T-helper 1 cell (primary cell): ENCODE measurements at regions not wholly inside any gene's neighbourhood (a gene's known extent, or its start where the extent isn't known, plus 50 kb on each side); places are given as distances from the start of the nearest gene placed in this dataset.

Source experiments
- DNase-seq, 5 donors: peaks; one replicate each; pipeline ENCODE4 v3.0.0-alpha.2; 2012 to 2020

GRCh38 chr18:40866013-40866645 is 1088.9 kb upstream of the PIK3C3 start:
- no peak for DNase-seq

- DNase-seq: no peak
These were observed 1090.2 kb upstream of the PIK3C3 start for GRCh38 chr18:40864846-40865245.

GRCh38 chr18:40863801-40864200 is 1091.2 kb upstream of the PIK3C3 start:
- no peak for DNase-seq

GRCh38 chr18:40860189-40860588 is 1094.8 kb upstream of the PIK3C3 start:
- DNase-seq: no peak

- DNase-seq: no peak
These were observed 1099.4 kb upstream of the PIK3C3 start for GRCh38 chr18:40855661-40856060.

GRCh38 chr18:40852406-40852805 is 1102.6 kb upstream of the PIK3C3 start:
- no peak for DNase-seq

- DNase-seq: no peak
These were observed 1104.0 kb upstream of the PIK3C3 start for GRCh38 chr18:40851014-40851429.

GRCh38 chr18:40849886-40850285 is 1105.1 kb upstream of the PIK3C3 start:
- no peak for DNase-seq

GRCh38 chr18:40841467-40841866 is 1113.6 kb upstream of the PIK3C3 start:
- no peak for DNase-seq

GRCh38 chr18:40841063-40841462 is 1114.0 kb upstream of the PIK3C3 start:
- DNase-seq: no peak

GRCh38 chr18:40832362-40832761 is 1122.7 kb upstream of the PIK3C3 start:
- DNase-seq: no peak

- no peak for DNase-seq
These were observed 1130.7 kb upstream of the PIK3C3 start for GRCh38 chr18:40824291-40824690.

GRCh38 chr18:40821596-40822243 is 1133.3 kb upstream of the PIK3C3 start:
- no peak for DNase-seq

- no peak for DNase-seq
These were observed 1142.0 kb upstream of the PIK3C3 start for GRCh38 chr18:40812981-40813515.

GRCh38 chr18:40810372-40810771 is 1144.7 kb upstream of the PIK3C3 start:
- no peak for DNase-seq

GRCh38 chr18:40789286-40789685 is 1165.7 kb upstream of the PIK3C3 start:
- DNase-seq: no peak

GRCh38 chr18:40782453-40783130 is 1172.4 kb upstream of the PIK3C3 start:
- no peak for DNase-seq

- no peak for DNase-seq
These were observed 1185.2 kb upstream of the PIK3C3 start for GRCh38 chr18:40769786-40770185.

GRCh38 chr18:40760251-40760650 is 1194.8 kb upstream of the PIK3C3 start:
- no peak for DNase-seq

GRCh38 chr18:40754477-40754876 is 1200.6 kb upstream of the PIK3C3 start:
- no peak for DNase-seq

GRCh38 chr18:40752316-40752715 is 1202.7 kb upstream of the PIK3C3 start:
- DNase-seq: no peak

- no peak for DNase-seq
These were observed 1203.8 kb upstream of the PIK3C3 start for GRCh38 chr18:40751186-40751585.

GRCh38 chr18:40739029-40739428 is 1216.0 kb upstream of the PIK3C3 start:
- DNase-seq: no peak

- no peak for DNase-seq
These were observed 1216.6 kb upstream of the PIK3C3 start for GRCh38 chr18:40738321-40738880.
